ENCODE measurements at regions not wholly inside any gene's neighbourhood (a gene's known extent, or its start where the extent isn't known, plus 50 kb on each side); places are given as distances from the start of the nearest gene placed in this dataset.

DNA sequence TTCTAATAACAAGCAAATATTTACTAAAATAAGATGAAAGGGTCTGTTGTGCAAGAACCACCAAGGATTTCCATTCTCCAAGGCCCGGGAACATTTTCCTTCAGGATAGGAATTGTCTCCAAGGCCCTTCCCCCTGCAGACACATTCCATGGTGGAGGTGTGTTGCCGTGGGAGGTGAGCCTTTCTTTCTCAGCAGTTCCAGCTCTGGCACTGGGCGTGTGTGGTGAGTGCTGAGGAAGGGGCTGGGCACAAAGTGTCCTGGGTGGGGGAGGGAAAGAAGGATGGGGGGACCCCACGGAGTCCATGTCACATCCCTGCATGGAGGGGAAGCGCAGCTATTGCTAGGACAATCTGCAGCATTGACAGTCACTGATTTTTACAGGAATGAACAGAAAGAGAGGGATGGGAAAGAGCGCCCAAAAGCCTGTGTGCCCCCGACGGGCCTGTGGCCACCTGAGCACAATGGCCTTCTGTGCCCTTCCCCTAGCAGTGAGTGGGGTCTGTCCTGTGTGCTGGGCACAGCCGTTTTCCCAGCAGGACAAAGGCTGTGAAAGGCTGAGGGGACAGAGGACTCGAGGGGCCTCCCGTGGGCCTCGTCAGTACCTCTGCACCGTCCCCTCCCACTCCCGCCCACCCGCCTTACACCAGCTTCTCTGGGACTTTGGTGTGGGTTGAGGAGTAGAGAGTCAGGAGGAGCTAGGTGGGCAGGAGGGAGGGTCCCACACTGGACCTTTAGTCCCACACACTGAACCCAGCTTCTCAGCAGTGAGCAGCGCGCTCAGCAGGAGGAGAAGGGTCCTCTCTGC lies 79.8 kb downstream of the PTGR3 start:
- ChIA-PET POLR2A (no interaction called here), CTCF (no interaction called here)
- no peak for DNase-seq (ENCODE audit: low read depth, low spot score)

More for the DNA sequence above, 79.8 kb downstream of the PTGR3 start:
- Histone ChIP-seq H3K9me2 (ENCODE audit: insufficient read depth) (no peaks in the 10 kb centered on the region), H2AFZ (ENCODE audit: low read depth, low read length, poor library complexity, severe bottlenecking) (no peak overlapping the region), H3K79me2 (ENCODE audit: insufficient read depth, low read length) (no peaks in the 10 kb centered on the region), H4K20me1 (ENCODE audit: insufficient read depth) (no peaks in the 10 kb centered on the region), H3K9me3 (ENCODE audit: control insufficient read depth in 1 of 2, insufficient read depth in 1 of 2, low read depth in 1 of 2, low read length in 2 of 2) (no peaks in the 10 kb centered on the region), H3K27me3 (ENCODE audit: insufficient read depth, low read length) (no peaks in the 10 kb centered on the region), H3K36me3 (ENCODE audit: control insufficient read depth in 1 of 2, insufficient read depth in 2 of 2, low read length in 2 of 2) (no peaks in the 10 kb centered on the region), H3K27ac (ENCODE audit: low read depth, low read length) (no peak overlapping the region), H3K4me3 (replicated peaks in 1 of 2; ENCODE audit: low read depth in 1 of 2, low read length in 2 of 2) (no peak overlapping the region), H3K4me1 (ENCODE audit: control insufficient read depth in 1 of 2, insufficient read depth in 2 of 2, low read length in 2 of 2) (peaks cover 0 to 9% of the 10 kb centered on the region in 2 experiments; a peak in 2 of 4 replicates), H3K9ac (ENCODE audit: low read length) (no peak overlapping the region), H3K4me2 (ENCODE audit: low read length) (no peak overlapping the region)
- TF ChIP-seq YY1 (IDR thresholded peaks at IDR 0.05; ENCODE audit: extremely low read depth, insufficient replicate concordance, low read depth, low read length) (no peak), TCF7L2 (IDR thresholded peaks at IDR 0.05; ENCODE audit: borderline replicate concordance, extremely low read depth, insufficient read depth, insufficient read length) (no peak), CBX3 (IDR thresholded peaks at IDR 0.05; ENCODE audit: low read depth) (no peak), RAD21 (IDR thresholded peaks at IDR 0.05; ENCODE audit: low read depth) (no peak), ZBTB33 (IDR thresholded peaks at IDR 0.05; ENCODE audit: extremely low read depth, insufficient replicate concordance, low read length) (no peak), SRF (IDR thresholded peaks at IDR 0.05; ENCODE audit: low read depth) (no peak), EZH2phosphoT487 (IDR thresholded peaks at IDR 0.05; ENCODE audit: borderline replicate concordance) (no peak), JUND (IDR thresholded peaks at IDR 0.05) (no peak), EGR1 (IDR thresholded peaks at IDR 0.05; ENCODE audit: low read depth) (no peak), POLR2AphosphoS5 (IDR thresholded peaks at IDR 0.05; ENCODE audit: low read depth, low read length) (no peak), FOSL1 (IDR thresholded peaks at IDR 0.05; ENCODE audit: low read depth) (no peak), ELF1 (IDR thresholded peaks at IDR 0.05; ENCODE audit: borderline replicate concordance, low read depth) (no peak), ZNF274 (IDR thresholded peaks at IDR 0.05; ENCODE audit: low read depth, low read length) (no peak), CEBPB (IDR thresholded peaks at IDR 0.05; ENCODE audit: low read depth) (no peak), SP1 (IDR thresholded peaks at IDR 0.05; ENCODE audit: low read depth) (no peak)
- TF ChIP-seq, protein P1, sequence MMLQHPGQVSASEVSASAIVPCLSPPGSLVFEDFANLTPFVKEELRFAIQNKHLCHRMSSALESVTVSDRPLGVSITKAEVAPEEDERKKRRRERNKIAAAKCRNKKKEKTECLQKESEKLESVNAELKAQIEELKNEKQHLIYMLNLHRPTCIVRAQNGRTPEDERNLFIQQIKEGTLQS (IDR thresholded peaks at IDR 0.05) = no peak
- ATAC-seq = no peak
- RAD21 ChIA-PET (ENCODE audit: low non-redundant PET in 1 of 2, low total read pairs in 2 of 2, uncharacterized antibody in 2 of 2, unreplicated experiment in 2 of 2) = no interaction called here
- BruUV-seq (replicated peaks) = no TSS peak
- intact Hi-C loops (cut with micrococcal nuclease) = no loop called here
